BE2C (cell line): ENCODE measurements at regions not wholly inside any gene's neighbourhood (a gene's known extent, or its start where the extent isn't known, plus 50 kb on each side); places are given as distances from the start of the nearest gene placed in this dataset.

Experiments
- DNase-seq: peaks from one replicate; pipeline ENCODE4 v3.0.0-alpha.2; 2020
- H3K27me3 ChIP-seq: fragments of 250-450 bp; sonication (Bioruptor Pico); 2 replicates; pipeline ENCODE4 v1.5.1; 2020; ENCODE audit warnings: mild to moderate bottlenecking
- H3K36me3 ChIP-seq: fragments of 250-450 bp; sonication (Bioruptor Pico); 2 replicates; pipeline ENCODE4 v1.5.1; 2020; ENCODE audit warnings: mild to moderate bottlenecking
- H3K4me1 ChIP-seq: fragments of 250-450 bp; sonication (Bioruptor Pico); 2 replicates; pipeline ENCODE4 v1.5.1; 2020
- H3K4me3 ChIP-seq: 2 replicates; pipeline ENCODE4 v1.5.1; 2011; ENCODE audit warnings: low read depth, low read length
- H3K9me3 ChIP-seq: fragments of 250-450 bp; sonication (Bioruptor Pico); 2 replicates; pipeline ENCODE4 v1.5.1; 2020
- CTCF ChIP-seq: IDR thresholded peaks from 2 replicates; pipeline ENCODE4 v1.5.1; 2012; ENCODE audit warnings: mild to moderate bottlenecking, low read depth, low read length

GRCh38 chr1:217921126-217921904 lies 290.2 kb downstream of the SPATA17 start:
- no peak for TF ChIP-seq CTCF
- Histone ChIP-seq H3K36me3 (no peaks in the 10 kb centered on the region), H3K4me1 (no peaks in the 10 kb centered on the region), H3K4me3 (no peak overlapping the region), H3K9me3 (no peaks in the 10 kb centered on the region), H3K27me3 (no peaks in the 10 kb centered on the region; the same call in 1 of the 2 replicates)
- DNase-seq = no peak

- Histone ChIP-seq H3K4me1 (no peaks in the 10 kb centered on the region), H3K4me3 (no peak overlapping the region), H3K9me3 (no peaks in the 10 kb centered on the region), H3K27me3 (no peaks in the 10 kb centered on the region; the same call in 1 of the 2 replicates), H3K36me3 (no peaks in the 10 kb centered on the region)
- TF ChIP-seq CTCF = no peak
- no peak for DNase-seq
Observed at GRCh38 chr1:217924924-217925323, 293.8 kb downstream of the SPATA17 start.

- no peaks in the 10 kb centered on the region for H3K36me3 ChIP-seq
- no peak for DNase-seq
- no peaks in the 10 kb centered on the region for H3K9me3 ChIP-seq
- H3K27me3 ChIP-seq = no peaks in the 10 kb centered on the region
- no peaks in the 10 kb centered on the region for H3K4me1 ChIP-seq
- H3K4me3 ChIP-seq = no peak overlapping the region
- TF ChIP-seq CTCF = no peak
Observed at GRCh38 chr1:217929213-217929885, 298.2 kb downstream of the SPATA17 start.

GRCh38 chr1:217943361-217943760 lies 312.2 kb downstream of the SPATA17 start:
- Histone ChIP-seq H3K4me1 (no peaks in the 10 kb centered on the region), H3K9me3 (no peaks in the 10 kb centered on the region), H3K27me3 (no peaks in the 10 kb centered on the region), H3K4me3 (no peak overlapping the region), H3K36me3 (no peaks in the 10 kb centered on the region)
- no peak for TF ChIP-seq CTCF
- DNase-seq = no peak

GRCh38 chr1:217944550-217944949 lies 313.4 kb downstream of the SPATA17 start:
- no peaks in the 10 kb centered on the region for H3K4me1 ChIP-seq
- H3K9me3 ChIP-seq = no peaks in the 10 kb centered on the region
- H3K36me3 ChIP-seq = no peaks in the 10 kb centered on the region
- no peak for DNase-seq
- no peak overlapping the region for H3K4me3 ChIP-seq
- no peak for TF ChIP-seq CTCF
- no peaks in the 10 kb centered on the region for H3K27me3 ChIP-seq

GRCh38 chr1:217946511-217946910 lies 315.4 kb downstream of the SPATA17 start:
- H3K27me3 ChIP-seq = no peaks in the 10 kb centered on the region
- TF ChIP-seq CTCF = no peak

More at GRCh38 chr1:217946511-217946910, 315.4 kb downstream of the SPATA17 start:
- Histone ChIP-seq H3K4me3 (no peak overlapping the region), H3K9me3 (no peaks in the 10 kb centered on the region), H3K36me3 (no peaks in the 10 kb centered on the region), H3K4me1 (no peaks in the 10 kb centered on the region)
- no peak for DNase-seq
